Liver (tissue), 3 donors: ENCODE measurements at regions not wholly inside any gene's neighbourhood (a gene's known extent, or its start where the extent isn't known, plus 50 kb on each side); places are given as distances from the start of the nearest gene placed in this dataset.

ENCODE experiments used
- ATF3 ChIP-seq: IDR thresholded peaks from 2 replicates; pipeline ENCODE4 v1.6.1; 2016; ENCODE audit warnings: antibody characterized with exemption
- CTCF ChIP-seq: fragments of 150-350 bp; IDR thresholded peaks from 2 replicates; pipeline ENCODE4 v1.5.1; 2017; ENCODE audit warnings: improper control_type of control experiment, low read depth, low read length; ENCODE audit not compliant: missing input control
- EGR1 ChIP-seq, 2 donors: IDR thresholded peaks; 2 replicates each; pipeline ENCODE4 v1.6.1; 2016 to 2018; ENCODE audit warnings: antibody characterized with exemption in 2 of 2, low read depth in 2 of 2
- FOXA1 ChIP-seq: IDR thresholded peaks from 2 replicates; pipeline ENCODE4 v1.6.1; 2016; ENCODE audit warnings: antibody characterized with exemption
- GABPA ChIP-seq, 2 donors: IDR thresholded peaks in 1 of 2; conservative IDR thresholded peaks in 1 of 2; 2 replicates each; pipeline ENCODE4 v1.6.1; 2016; ENCODE audit warnings: antibody characterized with exemption in 2 of 2, mild to moderate bottlenecking in 1 of 2, moderate library complexity in 1 of 2
- HNF4A ChIP-seq, 2 donors: conservative IDR thresholded peaks; 2 replicates each; pipeline ENCODE4 v1.6.1; 2016; ENCODE audit warnings: antibody characterized with exemption in 2 of 2, mild to moderate bottlenecking in 2 of 2
- JUND ChIP-seq, 2 donors: IDR thresholded peaks; 2 replicates each; pipeline ENCODE4 v1.6.1; 2016; ENCODE audit warnings: antibody characterized with exemption in 2 of 2
- MAX ChIP-seq: IDR thresholded peaks from 2 replicates; pipeline ENCODE4 v1.6.1; 2016; ENCODE audit warnings: antibody characterized with exemption
- RAD21 ChIP-seq, 2 donors: IDR thresholded peaks; 2 replicates each; pipeline ENCODE4 v1.6.1; 2016; ENCODE audit warnings: antibody characterized with exemption in 2 of 2, mild to moderate bottlenecking in 2 of 2
- REST ChIP-seq: IDR thresholded peaks from 2 replicates; pipeline ENCODE4 v1.6.1; 2016; ENCODE audit warnings: antibody characterized with exemption, mild to moderate bottlenecking
- RXRA ChIP-seq, 2 donors: IDR thresholded peaks; 2 replicates each; pipeline ENCODE4 v1.6.1; 2017 to 2018; ENCODE audit warnings: antibody characterized with exemption in 2 of 2, mild to moderate bottlenecking in 1 of 2
- SP1 ChIP-seq: IDR thresholded peaks from 2 replicates; pipeline ENCODE4 v1.6.1; 2018; ENCODE audit warnings: antibody characterized with exemption, mild to moderate bottlenecking
- TAF1 ChIP-seq: conservative IDR thresholded peaks from 2 replicates; pipeline ENCODE4 v1.6.1; 2016; ENCODE audit warnings: antibody characterized with exemption, mild to moderate bottlenecking
- YY1 ChIP-seq: IDR thresholded peaks from 2 replicates; pipeline ENCODE4 v1.6.1; 2016; ENCODE audit warnings: antibody characterized with exemption, mild to moderate bottlenecking
- donor health status: healthy.
- donor health status: healthy.

GRCh38 chr2:121146630-121147029 is 138.4 kb downstream of the TFCP2L1 start:
- TF ChIP-seq CTCF (no peak), YY1 (no peak), REST (no peak), SP1 (no peak), ATF3 (no peak), FOXA1 (no peak), GABPA (IDR thresholded peaks at IDR 0.05 in 1 of 2, conservative IDR thresholded peaks at IDR 0.05 in 1 of 2) (no peak), JUND (IDR thresholded peaks at IDR 0.05) (no peak), MAX (no peak), EGR1 (IDR thresholded peaks at IDR 0.05; ENCODE audit: low read depth in 2 of 2) (no peak), HNF4A (conservative IDR thresholded peaks at IDR 0.05) (no peak), TAF1 (no peak), RAD21 (IDR thresholded peaks at IDR 0.05) (no peak), RXRA (IDR thresholded peaks at IDR 0.05) (no peak)
